ENCODE measurements at regions not wholly inside any gene's neighbourhood (a gene's known extent, or its start where the extent isn't known, plus 50 kb on each side); places are given as distances from the start of the nearest gene placed in this dataset.
A peak's percentile ranks its signal among the peaks of the same experiment; 100 is the strongest.

- DNase-seq: no peak
Observed at GRCh38 chr9:14560194-14560593, 133.0 kb downstream of the ZDHHC21 start.

- DNase-seq: no peak
Observed at GRCh38 chr9:14554886-14555285, 138.3 kb downstream of the ZDHHC21 start.

GRCh38 chr9:14547245-14548060 lies 145.8 kb downstream of the ZDHHC21 start:
- DNase-seq: no peak

- DNase-seq: no peak
Observed at GRCh38 chr9:14546693-14547092, 146.5 kb downstream of the ZDHHC21 start.

GRCh38 chr9:14542071-14542470 lies 151.2 kb downstream of the ZDHHC21 start:
- DNase-seq: no peak

GRCh38 chr9:14538526-14538925 lies 154.7 kb downstream of the ZDHHC21 start:
- peak; percentile 7 for DNase-seq

- no peak for DNase-seq
Observed at GRCh38 chr9:14535161-14535955, 157.9 kb downstream of the ZDHHC21 start.

- no peak for DNase-seq
Observed at GRCh38 chr9:14533867-14534640, 159.2 kb downstream of the ZDHHC21 start.

- DNase-seq: no peak
Observed at GRCh38 chr9:14532456-14533115, 160.6 kb downstream of the ZDHHC21 start.

GRCh38 chr9:14531341-14532269 lies 161.6 kb downstream of the ZDHHC21 start:
- DNase-seq: no peak

- DNase-seq: no peak
Observed at GRCh38 chr9:14530841-14531240, 162.4 kb downstream of the ZDHHC21 start.

- DNase-seq: no peak
Observed at GRCh38 chr9:14530366-14530765, 162.9 kb downstream of the ZDHHC21 start.

- DNase-seq: no peak
Observed at GRCh38 chr9:14529629-14530028, 163.6 kb downstream of the ZDHHC21 start.

- DNase-seq: no peak
Observed at GRCh38 chr9:14529054-14529453, 164.2 kb downstream of the ZDHHC21 start.

- no peak for DNase-seq
Observed at GRCh38 chr9:14526504-14526903, 166.7 kb downstream of the ZDHHC21 start.

- DNase-seq: no peak
Observed at GRCh38 chr9:14525856-14526255, 167.4 kb downstream of the ZDHHC21 start.

- DNase-seq: no peak
Observed at GRCh38 chr9:14524873-14525515, 168.2 kb downstream of the ZDHHC21 start.

GRCh38 chr9:14523545-14523944 lies 169.7 kb downstream of the ZDHHC21 start:
- no peak for DNase-seq

GRCh38 chr9:14522627-14523379 lies 170.4 kb downstream of the ZDHHC21 start:
- no peak for DNase-seq

GRCh38 chr9:14520341-14520740 lies 172.9 kb downstream of the ZDHHC21 start:
- no peak for DNase-seq

Data from hematopoietic multipotent progenitor cell treated with erythropoietin and hydrocortisone succinate and interleukin-3 and kit ligand, for 4 days (in vitro differentiated cells).